ENCODE measurements at regions not wholly inside any gene's neighbourhood (a gene's known extent, or its start where the extent isn't known, plus 50 kb on each side); places are given as distances from the start of the nearest gene placed in this dataset.

DNA sequence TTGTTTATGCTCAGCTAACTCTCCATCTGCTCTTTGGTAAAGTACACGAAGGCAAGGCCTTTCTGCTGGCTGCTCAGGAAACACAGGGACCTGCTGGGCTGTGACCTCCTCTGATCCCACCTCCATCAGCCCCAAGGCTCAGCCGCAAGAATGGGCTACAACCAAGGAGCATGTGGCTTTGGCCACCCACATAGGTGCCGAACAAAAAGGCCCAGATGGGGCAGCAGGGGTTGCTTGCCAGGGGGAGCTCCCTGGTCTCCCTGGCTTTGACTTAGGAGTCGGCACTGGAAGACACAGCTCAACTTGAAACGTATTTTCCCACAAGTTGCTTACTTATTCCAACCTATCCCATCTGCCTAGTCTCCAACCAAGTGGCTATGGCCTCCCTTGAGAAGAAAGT is 461.1 kb downstream of the ICE1 start:
- TF ChIP-seq, protein P1, sequence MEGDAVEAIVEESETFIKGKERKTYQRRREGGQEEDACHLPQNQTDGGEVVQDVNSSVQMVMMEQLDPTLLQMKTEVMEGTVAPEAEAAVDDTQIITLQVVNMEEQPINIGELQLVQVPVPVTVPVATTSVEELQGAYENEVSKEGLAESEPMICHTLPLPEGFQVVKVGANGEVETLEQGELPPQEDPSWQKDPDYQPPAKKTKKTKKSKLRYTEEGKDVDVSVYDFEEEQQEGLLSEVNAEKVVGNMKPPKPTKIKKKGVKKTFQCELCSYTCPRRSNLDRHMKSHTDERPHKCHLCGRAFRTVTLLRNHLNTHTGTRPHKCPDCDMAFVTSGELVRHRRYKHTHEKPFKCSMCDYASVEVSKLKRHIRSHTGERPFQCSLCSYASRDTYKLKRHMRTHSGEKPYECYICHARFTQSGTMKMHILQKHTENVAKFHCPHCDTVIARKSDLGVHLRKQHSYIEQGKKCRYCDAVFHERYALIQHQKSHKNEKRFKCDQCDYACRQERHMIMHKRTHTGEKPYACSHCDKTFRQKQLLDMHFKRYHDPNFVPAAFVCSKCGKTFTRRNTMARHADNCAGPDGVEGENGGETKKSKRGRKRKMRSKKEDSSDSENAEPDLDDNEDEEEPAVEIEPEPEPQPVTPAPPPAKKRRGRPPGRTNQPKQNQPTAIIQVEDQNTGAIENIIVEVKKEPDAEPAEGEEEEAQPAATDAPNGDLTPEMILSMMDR (conservative IDR thresholded peaks at IDR 0.05 in 1 of 2, IDR thresholded peaks at IDR 0.05 in 1 of 2; ENCODE audit: extremely low read depth in 1 of 2, insufficient read depth in 1 of 2, low read depth in 1 of 2, low read length in 2 of 2): no peak
- TF ChIP-seq EZH2 (IDR thresholded peaks at IDR 0.05; ENCODE audit: borderline replicate concordance, low read length): no peak

All from mammary epithelial cell (primary cell).